ENCODE measurements at regions not wholly inside any gene's neighbourhood (a gene's known extent, or its start where the extent isn't known, plus 50 kb on each side); places are given as distances from the start of the nearest gene placed in this dataset.

- no peak overlapping the region for H3K27ac ChIP-seq
- 55 to 64% methylated on average over 1 of the region's 1 CpG for WGBS, 2 donors (ENCODE audit: low coverage in 1 of 2)
- no peak for ATAC-seq
- no peaks in the 10 kb centered on the region for H3K9me3 ChIP-seq
- H3K4me1 ChIP-seq = peaks cover 0 to 3% (median 0%) of the 10 kb centered on the region in 3 donors
- TF ChIP-seq CTCF (IDR thresholded peaks at IDR 0.05) = no peak
- no peak for TF ChIP-seq POLR2AphosphoS5 (IDR thresholded peaks at IDR 0.05)
- TF ChIP-seq POLR2A (IDR thresholded peaks at IDR 0.05) = no peak
- no peak for TF ChIP-seq EP300 (IDR thresholded peaks at IDR 0.05)
- H3K27me3 ChIP-seq = peaks cover 2% of the 10 kb centered on the region
- no peak overlapping the region for H3K4me3 ChIP-seq
- H3K36me3 ChIP-seq = no peaks in the 10 kb centered on the region
Measured at GRCh38 chr6:98579941-98580340, 254.4 kb upstream of the POU3F2 start.

GRCh38 chr6:98581705-98582104, 252.7 kb upstream of the POU3F2 start:
- WGBS, 2 donors (ENCODE audit: low coverage in 1 of 2) = 63 to 67% methylated on average over 1 of the region's 1 CpG
- peaks cover 6% of the 10 kb centered on the region for H3K27me3 ChIP-seq
- no peaks in the 10 kb centered on the region for H3K9me3 ChIP-seq
- H3K4me1 ChIP-seq = no peaks in the 10 kb centered on the region
- no peaks in the 10 kb centered on the region for H3K36me3 ChIP-seq
- H3K4me3 ChIP-seq = no peak overlapping the region
- no peak for TF ChIP-seq POLR2A (IDR thresholded peaks at IDR 0.05)
- TF ChIP-seq EP300 (IDR thresholded peaks at IDR 0.05) = no peak
- no peak for TF ChIP-seq POLR2AphosphoS5 (IDR thresholded peaks at IDR 0.05)
- no peak for TF ChIP-seq CTCF (IDR thresholded peaks at IDR 0.05)
- no peak for ATAC-seq
- no peak overlapping the region for H3K27ac ChIP-seq

GRCh38 chr6:98583506-98583905, 250.9 kb upstream of the POU3F2 start:
- Histone ChIP-seq H3K27ac (no peak overlapping the region), H3K27me3 (peaks cover 6% of the 10 kb centered on the region), H3K4me1 (no peaks in the 10 kb centered on the region), H3K36me3 (no peaks in the 10 kb centered on the region), H3K9me3 (no peaks in the 10 kb centered on the region), H3K4me3 (no peak overlapping the region)
- ATAC-seq = no peak
- TF ChIP-seq POLR2A (IDR thresholded peaks at IDR 0.05) (no peak), CTCF (IDR thresholded peaks at IDR 0.05) (no peak), POLR2AphosphoS5 (IDR thresholded peaks at IDR 0.05) (no peak)
- 71 to 75% methylated on average over 1 of the region's 1 CpG for WGBS, 2 donors (ENCODE audit: low coverage in 1 of 2)

GRCh38 chr6:98586163-98586562, 248.2 kb upstream of the POU3F2 start:
- Histone ChIP-seq H3K27ac (no peak overlapping the region), H3K4me3 (no peak overlapping the region), H3K27me3 (peaks cover 6% of the 10 kb centered on the region), H3K9me3 (no peaks in the 10 kb centered on the region), H3K4me1 (no peaks in the 10 kb centered on the region), H3K36me3 (no peaks in the 10 kb centered on the region)
- 0 to 23% methylated on average over 1 of the region's 1 CpG for WGBS, 2 donors (ENCODE audit: low coverage in 1 of 2)
- no peak for ATAC-seq
- no peak for TF ChIP-seq CTCF (IDR thresholded peaks at IDR 0.05)
- no peak for TF ChIP-seq EP300 (IDR thresholded peaks at IDR 0.05)

GRCh38 chr6:98587555-98587954, 246.8 kb upstream of the POU3F2 start:
- 74 to 79% methylated on average over 4 of the region's 4 CpGs for WGBS, 2 donors (ENCODE audit: low coverage in 1 of 2)
- no peaks in the 10 kb centered on the region for H3K9me3 ChIP-seq

More at GRCh38 chr6:98587555-98587954, 246.8 kb upstream of the POU3F2 start:
- H3K36me3 ChIP-seq = no peaks in the 10 kb centered on the region
- no peak overlapping the region for H3K4me3 ChIP-seq
- no peak for ATAC-seq
- H3K27ac ChIP-seq = no peak overlapping the region
- no peaks in the 10 kb centered on the region for H3K4me1 ChIP-seq
- no peak for TF ChIP-seq POLR2AphosphoS5 (IDR thresholded peaks at IDR 0.05)
- no peak for TF ChIP-seq CTCF (IDR thresholded peaks at IDR 0.05)
- no peak for TF ChIP-seq EP300 (IDR thresholded peaks at IDR 0.05)
- TF ChIP-seq POLR2A (IDR thresholded peaks at IDR 0.05) = no peak
- peaks cover 6% of the 10 kb centered on the region for H3K27me3 ChIP-seq

Data from gastroesophageal sphincter (tissue), 4 donors.